Inflammatory macrophage (primary cell): ENCODE measurements at regions not wholly inside any gene's neighbourhood (a gene's known extent, or its start where the extent isn't known, plus 50 kb on each side); places are given as distances from the start of the nearest gene placed in this dataset.
"Not testable (repeated sequence)": the region's sequence is repeated elsewhere in the genome, so short reads cannot be mapped to it uniquely, and the experiment has no call there.

ENCODE experiments used
- DNase-seq, 2 donors: peaks; one replicate each; pipeline ENCODE4 v3.0.0-alpha.2; 2020 to 2022

DNA sequence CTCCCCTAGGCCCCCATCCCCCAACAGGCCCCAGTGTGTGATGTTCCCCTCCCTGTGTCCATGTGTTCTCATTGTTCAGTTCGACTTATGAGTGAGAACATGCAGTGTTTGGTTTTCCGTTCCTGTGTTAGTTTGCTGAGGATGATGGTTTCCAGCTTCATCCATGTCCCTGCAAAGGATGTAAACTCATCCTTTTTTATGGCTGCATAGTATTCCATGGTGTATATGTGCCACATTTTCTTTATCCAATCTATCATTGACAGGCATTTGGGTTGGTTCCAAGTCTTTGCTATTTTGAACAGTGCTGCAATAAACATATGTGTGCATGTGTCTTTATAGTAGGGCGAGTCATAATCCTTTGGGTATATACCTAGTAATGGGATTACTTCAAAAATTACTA, 295.8 kb upstream of the NUDT12 start:
- DNase-seq, result not testable (repeated sequence)

DNA sequence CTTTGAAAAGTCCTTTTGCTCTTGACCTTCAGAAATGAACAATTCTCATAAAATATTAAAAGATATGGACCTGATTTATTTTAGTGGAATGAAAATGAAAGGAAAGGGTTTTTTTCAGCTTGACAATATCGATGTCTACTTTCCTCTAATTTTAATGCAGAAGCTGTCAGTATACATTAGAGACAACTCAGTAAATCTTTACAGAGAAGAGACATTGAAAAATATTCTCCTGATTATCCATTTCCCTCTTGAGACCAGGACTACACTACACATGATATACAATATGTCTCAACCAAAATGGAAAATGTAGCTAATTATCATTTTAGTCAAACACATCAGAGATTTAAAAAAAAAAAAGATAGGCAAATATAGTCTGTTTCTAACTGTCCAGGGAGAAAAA, 288.5 kb upstream of the NUDT12 start:
- DNase-seq, result no peak

DNA sequence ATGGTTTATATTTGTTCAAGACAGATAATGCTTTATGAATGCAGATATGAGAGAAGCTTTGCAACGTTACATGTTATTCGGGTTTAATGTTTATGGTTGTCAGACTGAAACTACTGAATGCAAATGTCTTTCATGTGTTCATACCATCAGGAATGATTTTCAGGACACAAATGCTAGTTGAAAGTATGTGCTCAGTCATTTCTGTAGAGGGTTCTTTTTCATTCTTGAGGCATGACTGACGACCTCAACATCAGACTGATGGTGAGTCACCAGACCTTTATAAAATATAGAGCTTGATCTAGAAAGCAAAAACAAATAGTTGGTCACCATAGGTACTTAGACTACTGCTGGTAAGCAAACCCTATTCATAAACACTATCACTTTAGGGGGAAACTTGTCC, 287.3 kb upstream of the NUDT12 start:
- DNase-seq, result no peak

DNA sequence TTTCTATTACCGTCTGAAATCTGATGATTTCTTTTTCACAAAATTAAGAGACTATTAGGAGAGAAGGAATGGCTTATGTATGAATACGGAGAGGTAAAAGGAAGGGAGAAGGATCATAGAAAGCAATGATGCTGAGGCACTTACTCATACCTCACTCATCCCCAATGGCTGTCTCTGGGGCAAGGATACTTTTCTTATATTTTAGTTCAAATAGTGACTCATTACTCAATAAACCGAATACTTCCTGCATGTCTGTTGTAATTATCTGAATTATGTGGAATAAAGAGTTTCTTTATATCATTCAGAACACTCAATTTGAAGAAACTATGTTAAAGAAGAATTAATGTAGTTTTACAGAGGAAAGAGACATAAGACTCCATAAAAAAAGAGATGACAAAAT, 284.5 kb upstream of the NUDT12 start:
- no peak for DNase-seq

DNA sequence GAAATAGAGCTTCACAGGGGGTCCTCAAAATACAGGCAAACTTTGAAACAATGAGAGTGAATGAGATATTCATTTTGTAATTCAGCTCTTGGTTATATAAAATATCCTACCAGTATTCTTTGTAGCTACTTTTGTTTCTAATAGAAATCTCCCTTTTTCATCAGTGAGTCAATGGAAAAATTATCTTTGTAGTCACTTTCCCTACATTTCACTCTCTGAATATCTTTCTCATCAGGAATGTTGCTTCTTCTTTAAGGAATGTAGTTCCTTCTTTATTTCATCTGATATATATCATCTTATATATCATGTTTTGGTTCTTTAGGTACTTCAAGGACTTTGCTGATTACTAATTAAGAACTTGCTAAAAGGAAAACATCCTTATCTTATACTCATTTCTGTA, 280.3 kb upstream of the NUDT12 start:
- no peak for DNase-seq

DNA sequence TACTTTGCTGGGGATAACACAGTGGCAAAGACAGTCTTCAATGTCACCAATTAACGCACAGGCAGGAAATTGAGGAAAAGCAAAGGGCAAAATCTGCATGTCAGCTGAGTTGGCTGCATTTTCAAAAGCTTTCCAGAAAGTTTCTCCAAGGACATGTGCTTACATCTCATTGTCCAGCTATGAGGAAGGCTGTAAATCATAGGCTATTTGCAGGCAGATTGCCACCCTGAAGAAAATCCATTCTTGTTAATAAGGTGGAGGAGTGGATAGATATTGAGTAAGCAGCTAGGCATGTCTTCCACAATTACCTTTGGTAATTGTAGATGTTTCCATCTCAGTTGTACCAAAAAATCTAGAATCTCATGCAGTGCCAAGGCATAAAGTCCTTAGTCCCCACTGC, 278.0 kb upstream of the NUDT12 start:
- no peak for DNase-seq

DNA sequence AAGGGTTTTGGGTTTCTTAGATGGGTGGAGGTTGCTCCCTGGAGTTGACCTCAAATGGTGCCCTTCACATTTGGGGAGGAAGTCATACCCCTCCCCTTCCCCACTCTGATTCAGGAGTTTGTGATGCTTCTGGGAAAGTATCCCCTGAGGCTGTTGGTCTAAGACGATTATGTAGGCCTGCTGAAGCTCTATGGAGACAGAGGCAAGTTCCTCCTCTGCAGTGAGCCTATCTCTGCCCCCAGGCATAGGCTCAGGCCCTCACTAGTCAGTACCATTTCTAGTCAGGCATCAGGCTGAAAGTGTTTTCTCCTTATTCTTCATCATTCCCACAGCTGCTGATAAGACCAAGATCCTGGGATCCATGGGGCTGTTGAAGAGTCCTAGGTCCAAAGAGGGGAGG, 271.6 kb upstream of the NUDT12 start:
- no peak for DNase-seq

DNA sequence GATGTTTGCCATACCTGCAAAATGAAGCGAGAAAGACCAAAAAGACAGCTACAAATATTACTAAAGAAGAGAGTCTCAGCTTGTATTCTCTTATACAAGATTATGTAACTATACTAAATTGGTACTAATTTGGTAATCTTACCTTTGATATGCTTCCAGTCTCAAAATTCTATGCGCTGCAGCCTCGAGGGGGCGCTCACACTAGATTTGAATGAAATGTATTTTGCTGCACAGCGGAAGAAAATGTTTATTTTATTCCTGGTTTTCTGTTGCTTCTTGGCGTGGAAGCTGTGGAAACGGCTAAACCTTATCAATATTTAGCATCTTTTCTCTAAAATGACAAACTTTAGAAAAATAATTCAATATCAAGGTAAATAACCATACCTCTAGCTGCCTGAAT, 267.0 kb upstream of the NUDT12 start:
- no peak for DNase-seq

DNA sequence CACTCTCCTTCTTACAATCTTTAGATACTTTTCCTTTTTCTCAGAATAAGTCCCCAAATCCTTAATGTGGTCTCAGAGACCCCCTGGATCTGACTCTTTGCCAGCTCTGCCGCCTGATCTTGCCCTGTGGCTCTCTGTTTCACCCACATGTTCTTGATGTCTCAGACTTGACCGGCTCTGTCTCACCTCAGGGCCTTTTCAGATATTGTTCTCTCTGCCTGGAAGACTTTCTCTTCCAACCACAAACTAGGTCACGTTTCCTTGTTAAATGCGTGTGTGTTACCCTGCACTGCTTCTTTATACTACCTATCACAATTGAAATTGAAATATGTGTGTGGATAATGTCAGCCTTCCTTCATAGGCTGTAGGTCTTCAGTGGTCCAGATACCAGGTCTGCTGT, 265.4 kb upstream of the NUDT12 start:
- DNase-seq, result no peak

DNA sequence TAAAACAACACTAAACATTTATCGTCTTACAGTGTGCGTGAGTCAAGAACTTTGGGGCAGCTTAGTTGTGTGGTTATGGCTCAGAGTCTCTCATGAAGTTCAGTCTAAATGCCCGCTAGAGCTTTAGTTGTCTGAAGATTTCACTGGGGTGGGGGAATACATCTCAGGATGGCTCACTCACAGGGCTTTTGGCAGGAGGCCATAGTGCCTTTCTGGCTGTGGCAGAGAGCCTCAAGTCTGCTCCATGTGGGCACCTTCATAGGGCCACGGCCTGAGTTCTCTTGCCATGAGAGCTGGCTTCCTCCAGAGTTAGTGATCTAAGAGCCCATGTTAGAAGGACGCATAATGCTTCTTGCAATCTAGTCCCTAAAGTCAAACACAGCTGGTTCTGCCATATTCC, 258.8 kb upstream of the NUDT12 start:
- no peak for DNase-seq

DNA sequence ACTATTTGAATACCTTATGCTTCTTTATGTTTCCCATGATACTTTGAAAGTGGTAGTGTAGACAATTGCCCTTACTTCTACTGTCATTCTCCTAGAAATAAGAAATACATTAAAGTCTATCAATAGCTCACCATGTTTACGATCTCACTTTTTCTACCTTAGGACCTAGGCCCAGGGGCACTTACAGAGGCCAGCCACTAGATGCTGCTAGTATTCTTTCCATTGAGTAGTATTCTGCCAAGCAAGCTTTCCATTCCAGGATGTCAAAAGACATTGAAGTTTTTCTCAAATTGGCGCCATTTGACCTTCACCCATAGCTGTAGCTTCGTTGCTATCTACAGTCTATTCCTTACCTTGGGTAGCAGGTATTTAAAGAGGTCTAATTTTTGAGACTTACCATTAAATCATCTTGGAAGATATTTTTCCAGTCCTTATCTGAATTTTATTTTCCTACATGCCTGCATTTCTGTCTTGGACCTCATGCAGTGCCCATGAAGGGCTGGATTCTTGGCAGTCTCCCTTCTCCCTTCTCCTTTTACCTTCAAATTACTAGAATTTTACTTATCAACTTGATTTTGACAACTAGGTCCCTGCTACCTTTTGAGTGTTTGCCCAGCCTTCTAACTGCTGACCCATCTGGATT, 246.0 kb upstream of the NUDT12 start:
- peak in 1 of 2 donors; percentile 1 for DNase-seq

DNA sequence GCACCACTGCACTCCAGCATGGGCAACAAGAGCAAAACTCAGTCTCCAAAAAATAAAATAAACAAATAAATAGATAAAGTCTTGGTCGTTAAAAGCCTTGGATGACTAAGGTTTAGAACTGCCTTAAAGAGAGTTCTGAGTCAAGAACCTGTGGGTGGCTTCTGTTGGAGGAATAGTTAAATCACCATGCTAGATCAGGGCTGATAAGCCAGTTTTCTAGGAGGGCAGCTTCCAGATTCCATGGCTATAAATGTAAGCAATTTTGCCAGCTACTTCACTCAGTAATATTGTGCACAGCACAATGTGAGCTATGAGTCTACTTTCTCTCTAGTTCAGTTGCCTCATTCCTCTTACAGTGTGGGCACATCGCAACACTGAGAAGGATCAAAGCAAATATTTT, 242.1 kb upstream of the NUDT12 start:
- no peak for DNase-seq

DNA sequence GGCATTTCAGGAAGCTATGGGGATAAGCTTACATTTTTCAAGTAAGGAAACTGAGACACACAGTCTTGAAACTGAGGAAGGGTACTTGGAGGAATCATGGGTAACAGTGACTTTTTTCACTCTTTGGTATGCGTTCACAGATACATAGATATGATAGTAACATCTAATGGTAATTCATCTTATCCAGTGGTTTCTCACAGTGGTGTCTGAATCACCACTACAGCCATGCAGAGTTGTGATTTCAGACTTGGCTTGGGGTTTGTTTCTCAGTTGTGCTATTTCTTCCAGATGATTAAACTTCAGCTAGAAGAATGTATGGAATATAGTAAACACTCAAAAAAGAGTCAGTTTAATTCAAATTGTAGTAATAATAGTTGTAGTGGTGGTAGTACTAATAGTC, 239.1 kb upstream of the NUDT12 start:
- no peak for DNase-seq

DNA sequence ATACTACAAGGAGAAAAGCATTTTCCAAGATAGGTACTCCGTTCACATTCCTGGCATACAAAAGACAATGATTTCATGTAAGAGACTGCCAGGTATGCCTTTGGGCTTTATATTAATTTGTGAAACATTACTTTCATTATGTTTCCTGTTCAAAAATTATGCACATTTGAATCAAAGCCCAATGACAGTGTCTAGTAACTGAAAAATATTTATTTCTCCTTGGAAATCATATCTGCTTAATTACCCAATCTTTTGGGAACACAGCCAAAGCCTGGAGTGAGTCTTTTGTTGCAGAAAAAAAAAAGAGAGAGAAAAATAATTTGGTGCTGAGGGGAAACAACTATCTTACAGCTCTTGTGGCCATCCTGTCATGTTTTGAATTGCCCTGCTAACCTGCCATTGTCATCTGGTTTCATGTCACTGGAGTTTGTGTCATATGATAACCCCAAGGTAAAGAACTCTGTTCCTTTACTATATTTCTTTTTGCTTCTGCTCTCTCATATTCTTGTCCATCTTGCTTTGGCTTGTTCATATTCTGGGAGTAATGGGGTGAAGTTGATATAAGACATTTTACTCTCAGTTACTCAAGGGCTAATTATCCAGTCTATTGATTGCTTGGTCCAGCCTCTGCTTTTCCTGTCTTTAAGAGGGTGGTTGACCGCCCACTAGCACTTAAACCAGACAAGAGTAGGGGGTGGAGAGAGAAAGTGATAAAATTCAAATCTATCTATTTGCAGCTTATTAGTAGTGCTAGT, 238.3 kb upstream of the NUDT12 start:
- no peak for DNase-seq

DNA sequence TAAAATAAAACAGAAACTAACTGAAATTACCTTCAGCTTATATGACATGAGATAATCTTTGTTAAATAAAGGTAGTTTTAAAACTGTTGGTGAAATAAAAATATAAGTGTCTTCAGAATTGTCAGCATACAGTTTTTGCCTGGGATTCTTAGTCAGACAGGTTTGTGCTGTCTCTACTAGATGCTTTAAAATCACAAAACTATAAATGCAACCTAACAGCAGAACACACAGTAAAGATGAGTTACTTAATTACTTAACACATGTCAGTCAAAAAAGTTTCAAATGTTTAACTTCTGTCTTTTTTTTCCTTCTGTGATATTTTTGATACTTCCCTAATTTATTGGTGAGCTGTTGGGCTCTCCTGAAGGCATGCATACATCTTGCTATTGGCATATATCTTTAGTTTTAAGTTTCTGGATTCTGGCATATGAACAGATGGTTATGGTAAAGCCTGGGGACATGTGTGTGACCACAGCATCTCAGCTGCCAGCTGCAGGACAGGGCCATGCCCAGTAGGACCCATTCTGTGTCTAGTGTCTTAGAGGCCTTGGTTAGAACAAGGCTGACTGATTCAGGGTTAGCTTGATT, 231.1 kb upstream of the NUDT12 start:
- no peak for DNase-seq

DNA sequence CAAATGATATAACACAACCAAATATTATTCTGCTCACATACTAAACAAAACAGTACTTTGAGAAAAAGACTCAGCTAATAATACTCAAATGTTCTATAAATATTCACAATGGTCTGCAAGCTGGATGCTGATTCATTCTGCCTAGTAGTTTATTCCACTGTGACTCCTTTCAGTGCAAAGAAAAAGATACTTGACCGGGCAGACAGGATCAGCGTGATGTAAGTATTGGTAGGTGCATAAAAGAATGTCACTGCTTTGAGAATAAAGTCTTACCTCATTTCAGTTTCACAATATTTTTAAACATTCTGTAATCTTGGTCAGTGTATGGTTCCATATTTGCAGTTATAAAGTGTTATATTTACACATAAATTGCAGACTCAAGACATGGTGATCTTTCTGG, 223.0 kb upstream of the NUDT12 start:
- DNase-seq, result no peak

DNA sequence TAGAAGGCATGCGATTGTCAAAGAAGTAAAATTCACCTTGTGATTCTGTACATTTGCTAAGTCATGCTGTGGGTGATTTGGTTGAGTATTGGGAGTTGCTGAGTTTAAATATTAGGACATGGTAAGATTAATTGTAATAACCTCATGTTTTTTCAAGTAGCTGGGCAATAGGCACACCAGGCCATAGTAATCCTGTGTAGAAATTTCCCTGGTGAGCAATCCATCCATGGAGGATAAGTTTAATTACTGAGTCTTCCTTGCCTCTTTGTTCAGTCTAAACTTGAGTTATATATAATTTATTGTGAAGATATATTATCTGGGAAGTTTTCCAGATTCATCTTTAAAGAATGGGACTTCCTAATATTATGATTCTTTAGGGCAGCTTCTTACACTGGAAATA, 221.1 kb upstream of the NUDT12 start:
- no peak for DNase-seq

DNA sequence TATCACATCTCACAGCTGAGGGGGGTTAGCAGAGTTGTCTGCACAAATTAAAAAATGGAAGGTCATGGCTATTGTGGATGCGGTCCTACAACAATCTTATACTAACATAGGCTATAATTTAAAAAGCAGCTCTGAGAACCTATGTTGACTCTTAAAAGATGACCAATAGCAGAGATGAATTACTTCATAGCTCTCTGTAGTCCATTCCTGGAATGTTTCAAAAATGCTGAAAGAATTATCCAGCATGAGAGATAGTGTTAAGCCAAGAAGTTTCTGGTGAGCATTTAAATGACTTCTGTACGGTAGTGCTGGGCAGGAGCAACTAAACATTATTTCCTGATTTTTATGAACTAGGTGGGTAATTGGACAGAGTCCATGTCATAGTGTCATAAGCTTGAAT, 218.2 kb upstream of the NUDT12 start:
- no peak for DNase-seq

DNA sequence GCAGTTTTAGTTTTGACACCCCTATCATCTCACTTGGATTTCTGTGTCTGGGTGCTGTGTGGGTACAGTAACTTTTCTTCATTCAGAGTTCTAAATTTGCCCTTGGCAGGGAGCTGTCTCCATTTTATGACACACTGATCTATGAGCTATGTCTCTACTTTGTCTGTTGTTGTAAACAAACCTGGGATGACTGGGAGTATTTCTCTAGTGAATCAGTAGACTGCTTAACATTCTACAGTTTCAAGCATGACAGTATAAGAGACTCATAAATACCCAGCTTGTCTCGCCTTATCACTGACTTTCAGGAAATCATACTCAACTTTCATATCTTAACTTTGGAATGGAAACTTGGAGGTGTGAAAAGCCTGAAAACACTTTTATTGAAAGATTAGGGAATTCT, 212.1 kb upstream of the NUDT12 start:
- no peak for DNase-seq

DNA sequence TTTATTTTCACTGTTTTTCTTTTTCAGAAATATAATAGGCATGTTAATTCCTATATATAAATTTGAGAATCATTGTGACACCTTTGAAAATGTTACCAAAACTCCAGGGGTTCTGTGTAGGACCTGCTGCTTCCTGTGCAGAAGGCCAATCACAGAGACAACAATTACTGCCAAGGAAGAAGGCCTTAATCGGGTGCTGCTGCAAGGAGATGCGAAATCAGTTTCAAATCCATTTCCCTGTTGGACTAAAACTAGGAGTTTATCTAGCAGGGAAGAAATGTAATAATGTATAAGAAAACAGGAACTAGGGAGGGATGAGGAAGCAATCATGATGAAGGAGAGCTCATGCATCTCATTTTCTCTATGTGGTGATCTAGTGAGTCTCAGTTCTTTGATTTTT, 209.7 kb upstream of the NUDT12 start:
- no peak for DNase-seq

DNA sequence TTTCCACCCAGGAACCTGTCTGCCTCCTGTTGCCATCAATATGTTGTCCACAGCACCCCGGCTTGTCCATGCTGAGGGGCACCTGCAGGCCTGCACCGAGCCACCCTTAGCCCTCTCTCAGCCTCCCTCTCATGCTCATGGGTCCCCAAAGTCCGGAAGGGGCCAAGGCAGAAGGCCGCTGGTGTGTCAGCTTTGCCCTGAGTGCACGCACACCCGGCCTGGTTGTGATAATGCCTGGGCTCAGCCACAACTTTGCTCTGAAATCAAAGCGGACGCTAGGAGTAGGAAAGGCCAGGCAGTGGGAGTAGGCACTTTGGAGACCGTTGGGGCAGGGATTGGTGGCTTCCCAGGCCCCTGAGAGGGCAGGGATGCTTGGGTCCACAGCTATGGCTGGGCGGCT, 201.8 kb upstream of the NUDT12 start:
- no peak for DNase-seq

DNA sequence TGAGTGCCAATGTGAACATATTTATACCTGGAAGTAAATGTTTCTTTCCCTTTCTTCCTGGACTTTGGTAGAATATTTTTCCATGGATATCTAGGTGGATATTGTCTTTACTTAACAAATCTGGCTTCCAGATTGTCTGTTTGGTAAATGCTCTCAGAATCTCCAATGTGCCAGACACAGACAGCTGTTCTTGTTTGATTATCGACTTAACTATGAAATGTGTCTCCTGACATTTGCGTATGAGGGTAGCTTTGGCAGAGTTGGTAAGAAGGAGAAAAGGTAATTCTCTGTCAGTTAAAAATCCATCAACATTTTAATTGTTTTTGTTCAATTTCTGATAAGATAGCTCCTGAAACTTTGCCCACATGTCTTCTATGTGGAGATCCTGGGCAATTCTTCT, 196.4 kb upstream of the NUDT12 start:
- no peak for DNase-seq

DNA sequence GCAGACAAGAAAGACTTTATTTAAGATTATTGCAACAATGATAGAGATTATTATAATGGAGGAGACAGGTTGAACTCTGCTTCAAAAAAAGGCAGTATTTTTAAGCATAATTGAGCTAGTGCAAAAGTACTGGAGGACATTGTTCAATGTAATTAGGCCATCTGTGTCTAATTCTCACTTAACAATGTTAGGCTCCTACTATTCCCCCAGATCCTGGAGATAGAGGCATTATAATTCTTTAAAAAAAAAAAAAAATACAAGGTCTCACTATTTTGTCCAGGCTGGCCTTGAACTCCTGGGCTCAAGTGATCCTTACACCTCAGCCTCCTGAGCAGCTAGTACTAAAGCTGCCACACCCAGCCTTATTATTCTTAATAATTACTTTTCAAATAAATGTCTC, 193.4 kb upstream of the NUDT12 start:
- no peak for DNase-seq

DNA sequence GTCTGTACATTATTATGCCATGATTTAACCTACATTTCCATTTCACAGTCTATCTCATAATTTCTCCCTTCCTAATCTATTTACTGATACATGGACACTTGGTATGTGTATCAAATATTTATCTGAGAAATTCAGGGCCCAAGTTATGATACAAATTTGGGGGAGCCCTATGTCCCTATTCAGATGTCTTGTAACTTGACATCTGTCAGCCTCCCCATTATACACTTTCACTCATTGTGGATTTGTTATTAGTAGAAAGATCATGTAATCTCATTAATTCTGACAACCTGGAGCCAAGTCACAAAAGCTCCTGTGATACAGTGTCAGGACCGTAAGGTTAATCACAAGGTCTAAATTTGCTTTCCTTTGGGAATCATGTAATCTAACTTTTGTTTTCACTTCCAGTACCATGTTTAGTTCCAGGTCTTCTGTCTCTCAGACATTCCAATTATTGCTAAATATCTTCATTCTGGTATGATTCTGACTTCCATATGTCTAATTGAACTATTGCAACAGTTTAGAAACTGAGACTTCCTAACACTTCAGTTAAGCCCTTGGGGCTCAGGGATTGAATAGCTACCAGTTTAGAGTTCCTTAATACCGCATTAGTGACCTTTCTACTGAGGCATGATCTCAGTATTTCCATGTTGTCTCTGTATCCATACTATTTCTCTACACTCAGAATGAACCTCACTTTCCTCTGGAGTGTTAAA, 182.9 kb upstream of the NUDT12 start:
- no peak for DNase-seq
